ENCODE measurements at regions not wholly inside any gene's neighbourhood (a gene's known extent, or its start where the extent isn't known, plus 50 kb on each side); places are given as distances from the start of the nearest gene placed in this dataset.

DNA sequence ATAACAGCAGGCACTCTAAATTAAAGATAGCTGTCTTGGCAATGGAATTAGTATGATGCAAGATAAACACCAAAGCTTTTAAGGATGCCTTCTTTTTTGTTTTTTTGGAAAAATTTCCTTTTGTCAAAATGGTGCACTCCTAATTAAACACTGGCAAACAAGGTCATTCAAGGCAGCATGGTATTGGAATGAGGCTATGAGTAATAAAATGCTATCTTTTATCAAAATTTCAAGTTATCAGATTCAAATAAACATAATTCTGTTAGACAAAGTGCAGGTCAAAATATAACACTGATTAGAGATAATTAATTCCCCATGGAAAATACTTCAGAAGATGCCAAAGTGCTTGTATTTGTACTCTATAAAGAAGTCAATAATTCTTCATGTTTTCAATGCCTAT, 514.1 kb downstream of the TENT5A start:
- DNase-seq (ENCODE audit: low read depth), result no peak

DNA sequence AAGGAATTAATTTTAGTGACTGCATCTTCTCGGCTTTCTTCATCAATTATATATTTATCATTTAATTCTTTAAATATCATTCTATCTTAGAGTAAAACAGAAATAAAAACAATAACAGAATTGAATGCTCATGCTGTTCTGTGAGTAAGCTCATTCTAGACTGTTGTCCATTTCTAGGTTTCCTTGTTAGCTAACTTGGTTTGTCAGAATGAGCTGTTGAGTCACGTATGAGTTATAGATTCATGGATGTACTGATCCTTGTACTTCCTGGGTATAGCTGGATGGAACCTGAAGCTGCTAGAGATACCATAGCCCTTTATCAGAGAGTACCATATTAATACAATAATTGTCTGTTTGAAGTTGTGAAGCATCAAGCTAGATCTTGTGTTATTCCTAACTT, 515.3 kb downstream of the TENT5A start:
- DNase-seq (ENCODE audit: low read depth), result no peak

DNA sequence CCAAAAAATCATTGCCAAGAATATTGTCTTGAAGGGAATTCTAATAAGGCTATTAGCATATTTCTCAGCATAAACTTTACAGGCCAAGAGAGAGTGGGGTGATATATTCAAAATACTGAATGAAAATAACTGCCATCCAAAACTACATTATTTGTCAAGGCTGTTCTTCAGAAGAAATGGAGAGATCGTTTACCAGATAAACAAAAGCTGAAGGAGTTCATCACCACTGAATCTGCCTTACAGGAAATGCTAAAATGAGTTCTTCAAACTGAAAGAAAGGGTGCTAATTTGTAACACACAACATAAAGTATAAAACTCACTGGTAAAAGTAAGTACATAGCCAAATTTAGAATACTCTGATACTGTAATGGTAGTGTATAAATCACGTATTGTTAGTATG, 517.0 kb downstream of the TENT5A start:
- DNase-seq (ENCODE audit: low read depth), result no peak

DNA sequence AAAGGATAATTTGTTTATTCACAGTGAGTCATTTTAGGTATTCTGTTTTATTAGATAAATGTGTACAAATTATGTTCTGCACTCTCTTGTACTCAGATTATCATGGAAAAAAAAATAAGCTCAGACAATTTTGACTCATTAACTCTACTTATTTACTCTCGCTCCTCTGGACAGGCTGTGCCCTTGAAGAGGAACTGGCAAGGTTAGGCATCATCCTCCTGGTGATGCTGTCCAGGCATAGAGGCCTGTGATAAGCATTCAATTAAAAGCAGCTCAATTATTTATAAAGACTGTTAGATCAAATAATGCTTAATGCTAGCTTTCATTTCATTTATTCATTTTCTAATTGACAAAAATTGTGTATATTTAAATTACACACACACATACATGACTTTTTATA, 518.5 kb downstream of the TENT5A start:
- DNase-seq (ENCODE audit: low read depth), result no peak

DNA sequence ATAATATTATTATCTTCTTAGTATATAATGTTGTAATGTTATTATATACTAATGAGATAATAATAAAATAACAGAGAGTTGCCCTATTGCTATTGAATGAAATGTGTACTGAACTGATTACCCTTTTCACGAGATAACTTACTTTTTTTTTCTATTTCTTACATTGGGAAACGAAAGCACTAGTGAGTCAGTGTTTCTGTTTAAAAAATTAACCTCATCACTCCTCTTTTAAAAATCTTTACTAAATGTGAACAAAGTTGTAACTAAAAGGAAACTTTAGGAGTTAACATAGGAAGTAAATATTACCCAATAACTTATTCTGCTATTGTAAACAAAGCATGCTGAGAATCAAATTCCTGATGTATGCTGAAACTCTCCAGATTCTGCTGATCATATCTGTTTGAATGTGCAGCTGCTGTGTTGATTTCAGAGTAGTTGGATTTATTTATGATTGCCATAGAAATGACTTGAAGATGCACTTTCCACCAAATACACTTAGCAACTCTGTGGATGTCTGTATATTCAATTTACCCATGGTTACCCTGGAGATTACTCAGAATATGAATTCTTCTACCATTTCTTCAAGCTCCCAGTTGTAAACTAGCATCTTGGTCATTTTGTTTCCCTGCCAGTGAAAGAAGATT, 523.4 kb downstream of the TENT5A start:
- peak; percentile 44 for DNase-seq (ENCODE audit: low read depth)

DNA sequence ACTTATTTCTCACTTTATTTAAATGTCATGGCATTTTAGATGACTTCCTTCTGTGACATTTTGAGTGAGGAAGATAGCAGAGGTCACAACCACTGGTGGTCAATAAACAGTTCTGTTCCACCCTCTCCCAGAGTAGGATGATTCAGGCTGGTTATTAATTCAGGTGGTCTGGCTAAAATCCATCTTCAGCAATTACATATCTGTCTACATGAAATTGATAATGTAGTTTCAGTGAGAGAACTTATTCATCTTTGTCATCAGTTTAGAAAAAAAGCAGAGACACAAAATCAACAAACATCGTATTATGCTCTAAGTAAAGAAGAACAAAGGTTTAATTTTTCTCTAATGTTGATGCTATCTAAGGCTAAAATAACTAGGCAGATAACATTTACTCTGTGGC, 525.5 kb downstream of the TENT5A start:
- no peak for DNase-seq (ENCODE audit: low read depth)

DNA sequence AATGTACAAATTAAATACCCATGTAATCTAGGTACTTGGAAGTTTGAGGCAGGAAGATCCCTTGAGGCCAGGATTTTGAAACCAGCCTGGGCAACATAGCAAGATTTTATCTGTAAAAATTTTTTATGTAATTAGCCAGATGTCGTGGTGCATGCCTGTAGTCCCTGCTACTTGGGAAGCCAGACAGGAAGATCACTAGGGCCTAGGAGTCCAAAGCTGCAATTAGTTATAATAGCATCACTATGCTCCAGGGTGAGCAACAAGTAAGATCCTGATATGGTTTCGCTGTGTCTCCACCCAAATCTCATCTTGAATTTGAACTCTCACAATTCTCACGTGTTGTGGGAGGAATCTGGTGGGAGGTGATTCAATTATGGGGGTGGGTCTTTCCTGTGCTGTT, 535.8 kb downstream of the TENT5A start:
- no peak for DNase-seq (ENCODE audit: low read depth)

DNA sequence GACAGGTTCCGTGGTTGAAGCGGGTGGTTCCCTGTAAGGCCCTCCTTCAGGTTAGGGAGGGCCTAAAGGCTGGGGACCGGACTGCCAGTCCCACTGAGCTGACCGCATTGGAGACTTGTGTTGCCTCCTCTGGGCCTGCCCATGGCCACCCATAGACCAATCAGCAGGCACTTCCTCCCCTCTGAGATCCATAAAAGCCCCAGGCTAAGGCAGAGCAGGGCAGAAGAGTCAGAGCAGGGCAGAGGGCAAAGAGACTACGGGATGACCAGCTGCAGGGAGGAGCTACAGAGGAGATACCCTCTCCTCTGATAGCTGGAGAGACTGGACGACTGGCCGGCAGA, 537.4 kb downstream of the TENT5A start:
- no peak for DNase-seq (ENCODE audit: low read depth)

DNA sequence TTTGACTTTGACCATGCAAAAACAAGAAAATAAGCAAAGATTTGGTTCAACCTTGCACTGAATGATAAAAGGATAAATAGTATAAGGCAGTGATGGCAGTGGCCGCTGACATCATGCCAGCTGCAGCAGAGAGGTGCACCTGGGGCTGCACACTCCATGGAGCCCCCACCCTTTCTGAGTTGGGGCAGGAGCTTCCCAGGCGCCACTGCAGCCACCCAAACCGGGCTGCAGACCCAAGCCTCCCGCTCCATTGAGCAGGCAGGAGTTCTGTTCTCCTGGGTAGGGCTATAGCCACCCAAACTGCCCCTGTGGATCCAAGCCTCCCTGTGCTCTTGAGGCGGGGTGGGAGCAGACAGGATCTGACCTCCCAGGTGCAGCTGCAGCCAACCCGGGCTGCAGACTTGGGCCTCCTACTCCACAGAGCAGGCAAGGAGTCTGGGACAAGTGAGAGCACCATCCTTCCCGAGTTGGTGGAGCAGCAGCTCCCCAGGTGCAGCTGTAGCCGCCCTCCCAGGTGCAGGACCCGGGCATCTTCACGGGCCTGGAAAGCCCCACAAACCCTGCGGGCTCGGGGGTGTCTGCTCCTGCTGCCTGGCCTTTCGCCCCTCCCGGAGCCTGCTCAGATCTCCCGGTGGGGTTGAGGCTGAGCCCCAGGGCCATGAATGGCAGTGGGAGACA, 537.9 kb downstream of the TENT5A start:
- DNase-seq (ENCODE audit: low read depth), result no peak

DNA sequence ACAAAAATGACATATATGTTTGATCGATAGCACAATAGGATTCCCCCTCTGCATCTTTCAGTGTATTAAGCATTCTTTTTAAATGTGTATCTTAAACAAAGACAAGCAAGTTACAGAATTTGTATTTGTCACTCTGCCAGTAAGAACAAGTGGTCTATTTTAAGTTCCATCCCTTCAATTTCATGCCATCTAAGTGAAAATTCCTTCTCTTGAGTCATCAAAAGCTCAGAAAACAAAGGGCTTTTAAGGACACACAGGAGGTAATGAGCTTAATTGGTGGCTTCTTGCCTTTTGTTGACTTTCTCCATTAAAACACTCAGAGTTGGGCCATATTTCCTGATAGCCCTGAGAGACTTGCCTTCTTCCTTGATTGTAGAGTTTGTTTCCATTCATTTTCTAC, 547.8 kb downstream of the TENT5A start:
- DNase-seq (ENCODE audit: low read depth), result peak; percentile 21

DNA sequence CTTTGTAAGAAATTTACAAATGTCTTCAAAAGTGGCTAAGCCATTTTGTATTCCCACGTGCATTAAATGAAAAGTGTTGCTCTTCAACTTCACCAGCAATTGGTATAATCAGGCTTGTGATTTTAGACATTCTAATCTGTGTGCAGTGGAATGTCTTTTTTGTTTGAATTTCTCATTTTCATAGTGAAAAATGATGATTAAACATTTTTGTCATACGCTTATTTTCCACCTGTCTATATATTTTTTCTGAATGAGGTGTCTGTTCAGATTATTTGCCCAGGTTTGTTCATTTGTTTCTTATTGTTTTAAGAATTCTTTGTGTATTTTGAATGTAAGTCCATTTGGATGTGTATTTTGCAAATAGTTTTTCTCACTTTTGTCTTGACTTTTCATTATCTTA, 558.1 kb downstream of the TENT5A start:
- no peak for DNase-seq (ENCODE audit: low read depth)

DNA sequence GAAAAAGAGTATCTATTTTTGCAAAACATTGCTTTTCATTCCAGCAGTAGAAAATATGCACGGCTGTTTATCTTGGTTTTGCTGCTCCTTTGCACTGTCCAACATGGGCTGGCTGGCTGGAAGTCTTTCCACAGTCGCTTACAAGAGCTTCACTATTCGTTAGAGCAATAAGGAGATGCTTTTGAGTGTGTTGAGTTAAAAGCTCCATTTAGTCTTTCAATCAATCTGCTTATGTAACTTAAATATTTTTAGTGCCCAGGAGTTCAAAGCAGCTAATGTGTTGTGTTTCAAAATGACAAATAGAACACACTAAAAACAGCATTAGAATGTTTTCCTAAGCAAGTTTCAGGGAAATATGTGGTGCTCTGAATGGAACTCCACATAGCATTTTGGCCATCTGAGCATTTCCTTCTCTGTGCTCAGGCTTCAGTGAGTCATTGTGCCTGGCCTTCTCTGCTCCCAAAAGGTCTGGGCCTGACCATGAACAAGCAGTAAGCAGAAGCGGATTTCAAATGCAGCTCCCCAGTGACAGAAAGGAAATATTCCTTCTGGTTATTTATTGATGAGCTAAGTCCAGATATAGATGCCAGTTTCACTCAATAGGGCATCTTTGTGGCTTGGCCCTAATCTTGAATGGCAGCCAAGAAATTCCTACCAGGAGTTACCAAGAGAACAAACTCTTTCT, 580.3 kb downstream of the TENT5A start:
- DNase-seq (ENCODE audit: low read depth), result peak; percentile 37

DNA sequence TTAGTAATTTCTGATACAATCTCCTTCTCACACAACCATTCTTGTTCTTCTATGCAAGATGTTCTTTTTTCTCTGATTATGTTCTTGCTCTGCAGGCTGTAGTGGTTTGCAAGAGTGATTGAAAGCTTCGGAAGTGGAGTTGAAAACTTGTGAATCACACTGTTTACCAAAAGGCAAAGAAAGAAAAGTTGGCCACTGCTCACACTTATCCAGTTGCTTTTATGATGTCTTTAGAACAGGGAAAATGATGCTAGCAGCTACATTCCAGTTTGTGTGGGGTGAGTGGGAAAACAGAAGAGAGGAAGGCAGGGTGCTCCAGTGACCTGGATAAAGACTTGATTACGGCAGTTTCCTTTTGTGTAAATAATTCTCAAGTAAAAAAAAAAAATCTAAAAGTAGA, 583.3 kb downstream of the TENT5A start:
- DNase-seq (ENCODE audit: low read depth), result peak; percentile 9

DNA sequence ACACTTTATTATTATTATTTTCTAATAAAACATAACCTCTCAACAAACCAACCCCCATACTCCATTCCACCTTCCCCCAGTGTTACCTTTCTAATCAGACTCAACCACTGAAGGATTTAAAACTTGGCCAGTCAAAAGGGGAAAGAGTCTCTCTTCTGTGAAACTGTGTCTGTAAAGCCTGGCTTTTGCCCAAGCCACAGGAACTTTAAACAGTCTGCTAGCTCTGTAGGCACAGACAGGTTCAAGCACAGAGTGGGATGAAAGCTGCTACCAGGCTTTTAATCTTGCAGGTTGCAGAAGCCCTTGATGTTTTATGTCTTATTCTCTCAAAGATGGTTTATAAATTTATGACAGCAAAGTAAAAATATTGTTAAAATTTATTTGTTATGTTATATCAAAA, 585.7 kb downstream of the TENT5A start:
- peak; percentile 35 for DNase-seq (ENCODE audit: low read depth)

DNA sequence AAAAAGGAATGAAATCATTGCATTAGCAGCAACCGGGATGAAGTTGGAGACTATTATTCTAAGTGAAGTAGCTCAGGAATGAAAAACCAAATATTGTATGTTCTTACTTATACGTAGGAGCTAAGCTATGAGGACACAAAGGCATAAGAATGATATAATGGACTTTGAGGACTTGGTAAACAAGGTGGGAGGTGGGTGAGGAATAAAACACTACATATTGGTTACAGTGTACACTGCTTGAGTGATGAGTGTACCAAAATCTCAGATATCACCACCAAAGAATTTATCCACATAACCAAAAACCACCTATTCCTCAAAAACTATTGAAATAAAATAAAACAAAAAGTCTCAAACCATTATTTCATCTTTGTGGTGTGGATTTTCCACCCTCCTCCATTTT, 593.5 kb downstream of the TENT5A start:
- DNase-seq (ENCODE audit: low read depth), result no peak

DNA sequence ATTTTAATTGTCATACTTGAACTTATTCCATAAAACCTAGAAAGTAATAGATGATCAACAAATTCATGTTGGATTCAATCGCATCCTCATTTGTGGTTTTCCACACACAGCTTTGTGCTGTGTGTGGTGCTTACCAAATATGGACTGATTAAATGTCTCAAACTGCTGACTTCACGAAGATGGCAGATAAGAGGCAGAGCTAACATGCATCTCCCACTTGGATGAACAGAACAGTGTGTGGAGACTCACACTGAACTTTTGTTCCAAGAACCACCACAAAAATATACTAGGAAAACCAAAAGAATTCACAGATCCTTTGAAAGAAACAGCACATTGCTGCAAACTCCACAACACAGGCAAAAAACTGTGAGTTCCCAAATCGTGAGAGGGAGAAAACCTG, 603.7 kb downstream of the TENT5A start:
- no peak for DNase-seq (ENCODE audit: low read depth)

DNA sequence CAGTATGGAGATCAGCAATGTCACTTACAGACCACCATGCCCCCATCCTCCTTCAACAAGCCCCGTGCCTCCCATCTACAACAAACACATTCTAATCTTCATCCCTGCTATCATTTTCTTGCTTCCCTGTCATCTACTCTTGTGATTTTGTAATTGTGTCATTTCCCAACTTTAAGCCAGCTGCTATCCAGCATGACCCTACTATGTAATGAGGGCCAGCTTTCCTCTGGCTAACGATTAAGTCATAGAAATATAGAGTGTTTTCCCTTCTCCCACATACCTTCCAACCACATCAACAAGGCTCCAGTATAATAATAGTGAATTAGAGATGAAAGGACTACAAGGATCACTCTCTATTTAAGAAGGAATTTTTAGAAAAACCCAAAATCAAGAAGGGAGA, 607.0 kb downstream of the TENT5A start:
- no peak for DNase-seq (ENCODE audit: low read depth)

DNA sequence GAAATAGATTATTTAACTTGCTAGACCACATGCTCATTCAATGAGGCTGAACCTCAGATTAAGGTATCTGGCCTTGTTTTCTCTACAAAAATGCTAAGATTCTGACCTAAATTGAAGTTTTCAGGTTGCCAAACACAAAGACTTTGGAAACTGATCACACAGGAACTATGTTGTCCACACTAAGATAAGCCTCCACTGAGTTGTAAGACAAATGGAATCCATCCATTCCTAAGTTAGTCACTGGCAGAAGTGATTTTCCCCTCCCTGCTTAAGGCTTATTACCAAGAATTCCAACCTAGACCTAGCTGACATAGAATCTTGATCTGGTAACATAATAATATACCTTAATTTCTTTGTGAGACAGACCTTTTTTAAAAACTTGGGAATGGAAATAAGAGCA, 608.1 kb downstream of the TENT5A start:
- DNase-seq (ENCODE audit: low read depth), result no peak

DNA sequence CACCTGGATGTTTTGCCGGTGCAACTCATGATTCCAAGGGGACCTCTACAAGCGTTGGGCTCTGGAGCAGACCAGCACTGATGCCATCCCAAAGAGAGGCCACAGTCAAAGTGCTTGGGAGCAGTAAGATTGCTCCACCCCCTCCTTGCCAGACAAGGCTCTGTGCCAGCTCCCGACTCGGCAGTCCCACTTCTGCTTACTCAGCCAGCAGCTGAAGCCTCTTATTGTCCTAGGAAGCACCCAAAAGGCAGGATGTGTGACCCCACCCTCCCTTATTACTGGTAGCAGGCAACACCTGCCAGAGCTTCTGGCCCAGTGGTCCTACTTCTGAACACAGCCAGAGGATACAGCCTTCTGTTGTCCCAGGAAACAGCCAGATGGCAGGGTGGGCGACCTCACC, 614.2 kb downstream of the TENT5A start:
- DNase-seq (ENCODE audit: low read depth), result no peak

DNA sequence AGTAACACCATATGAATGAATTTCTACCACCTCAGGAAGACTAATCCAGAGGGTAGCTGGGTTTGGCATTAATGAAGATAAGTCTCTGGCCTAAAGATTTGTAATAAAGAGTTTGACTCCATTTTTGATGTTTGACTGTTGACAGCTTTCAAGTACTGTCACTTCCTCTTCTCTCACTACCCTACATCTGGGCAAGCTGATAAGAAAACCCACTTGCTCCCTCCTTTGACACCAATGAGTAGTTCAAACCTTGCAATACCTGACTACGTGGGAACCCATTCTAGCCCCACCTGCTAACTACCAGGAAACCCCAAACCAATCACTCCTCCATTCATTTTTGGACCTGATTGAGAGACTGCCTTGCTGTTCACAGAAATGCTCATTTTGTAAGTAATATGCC, 621.5 kb downstream of the TENT5A start:
- no peak for DNase-seq (ENCODE audit: low read depth)

DNA sequence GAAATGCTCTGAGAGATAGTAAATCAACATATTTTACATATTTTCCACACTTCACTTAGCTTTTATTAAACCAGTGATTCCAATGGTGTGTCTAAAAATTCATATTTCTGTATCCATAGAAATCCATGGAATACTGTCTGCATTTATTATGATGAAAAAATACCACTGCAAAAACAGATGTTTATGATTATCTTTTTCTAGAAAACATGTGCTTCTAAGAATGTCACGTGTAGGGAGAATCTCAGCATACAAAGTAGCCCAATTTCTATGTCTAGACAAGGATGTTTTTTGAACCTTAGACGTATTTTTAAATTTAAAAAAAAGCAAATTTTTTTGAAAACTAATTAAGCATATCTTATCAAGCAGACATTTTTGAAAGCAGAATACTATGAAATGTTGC, 622.4 kb downstream of the TENT5A start:
- DNase-seq (ENCODE audit: low read depth), result no peak

DNA sequence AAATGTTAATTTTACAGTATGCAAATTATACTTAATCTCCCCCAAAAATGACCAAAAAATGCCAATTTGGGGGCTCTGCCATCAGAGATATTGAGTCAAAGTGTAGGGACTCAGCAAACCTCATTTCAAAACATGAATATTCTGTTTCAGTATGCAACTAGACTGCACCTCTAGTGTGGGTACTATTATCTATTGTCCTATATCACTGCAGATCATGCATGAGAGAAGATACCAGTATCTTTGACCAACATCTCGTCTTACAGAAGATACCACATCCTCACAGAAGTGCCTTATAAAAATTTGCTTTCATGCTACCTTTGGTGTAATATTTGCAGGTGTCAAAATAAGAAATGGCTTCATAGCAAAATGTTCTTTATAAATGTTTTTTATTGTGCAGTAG, 623.8 kb downstream of the TENT5A start:
- DNase-seq (ENCODE audit: low read depth), result no peak

DNA sequence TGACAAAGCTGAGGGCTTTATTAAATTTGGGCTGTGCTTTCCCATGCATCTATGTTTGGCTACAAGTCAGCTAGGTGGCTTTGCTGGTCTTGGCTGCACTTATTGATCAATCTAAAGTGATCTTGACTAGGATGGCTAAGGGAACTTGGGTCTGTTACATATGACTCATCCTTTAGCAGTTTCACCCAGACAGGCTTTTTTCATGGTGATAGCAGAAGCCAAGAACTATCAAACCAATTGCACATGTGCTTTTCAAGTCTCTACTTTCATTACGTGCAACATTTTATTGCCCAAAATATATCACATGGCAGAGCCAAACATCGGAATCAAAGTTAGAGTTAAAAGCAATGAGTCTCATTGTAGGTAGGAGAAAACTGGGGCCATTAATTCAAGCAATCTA, 626.3 kb downstream of the TENT5A start:
- DNase-seq (ENCODE audit: low read depth), result peak; percentile 36

DNA sequence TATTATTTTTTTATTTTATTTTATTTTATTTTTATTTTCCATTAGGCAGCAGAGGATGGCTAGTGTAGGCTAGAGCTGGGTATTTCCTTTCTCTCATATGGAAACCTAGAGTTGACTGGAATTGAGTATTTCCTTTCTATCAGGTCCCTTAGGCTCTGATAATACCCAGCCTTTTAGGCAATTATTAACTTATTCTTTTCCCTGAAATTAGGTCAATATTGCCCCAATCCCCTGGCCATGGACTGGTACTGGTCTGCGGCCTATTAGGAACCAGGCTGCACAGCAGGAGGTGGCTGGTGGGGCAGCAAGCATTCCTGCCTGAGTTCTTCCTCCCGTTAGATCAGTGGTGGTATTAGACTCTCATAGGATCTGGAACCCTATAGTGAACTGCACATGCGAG, 632.2 kb downstream of the TENT5A start:
- no peak for DNase-seq (ENCODE audit: low read depth)

Measured in GM04504 (cell line).